ENCODE measurements at regions not wholly inside any gene's neighbourhood (a gene's known extent, or its start where the extent isn't known, plus 50 kb on each side); places are given as distances from the start of the nearest gene placed in this dataset.
"Not testable (repeated sequence)": the region's sequence is repeated elsewhere in the genome, so short reads cannot be mapped to it uniquely, and the experiment has no call there.

DNA sequence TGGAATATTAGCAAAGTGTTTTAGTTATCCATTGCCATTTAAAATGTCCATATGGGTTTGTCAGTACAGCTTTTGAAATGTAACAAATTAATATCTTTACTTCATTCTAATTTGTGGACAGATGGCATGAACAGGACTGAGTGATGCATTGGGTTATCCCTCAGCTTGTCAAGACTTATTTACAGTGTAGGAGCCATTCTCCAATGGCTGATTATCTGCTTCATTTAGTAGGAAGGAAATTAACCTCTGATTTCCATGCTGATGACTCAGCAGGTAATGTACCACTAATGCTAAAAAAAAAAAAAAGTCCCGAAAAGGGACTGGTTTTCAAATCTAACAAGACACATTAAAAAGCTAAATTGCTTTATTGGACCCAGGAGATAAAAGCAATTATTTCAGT is 1149.0 kb upstream of the USP15 start:
- DNase-seq: no peak

DNA sequence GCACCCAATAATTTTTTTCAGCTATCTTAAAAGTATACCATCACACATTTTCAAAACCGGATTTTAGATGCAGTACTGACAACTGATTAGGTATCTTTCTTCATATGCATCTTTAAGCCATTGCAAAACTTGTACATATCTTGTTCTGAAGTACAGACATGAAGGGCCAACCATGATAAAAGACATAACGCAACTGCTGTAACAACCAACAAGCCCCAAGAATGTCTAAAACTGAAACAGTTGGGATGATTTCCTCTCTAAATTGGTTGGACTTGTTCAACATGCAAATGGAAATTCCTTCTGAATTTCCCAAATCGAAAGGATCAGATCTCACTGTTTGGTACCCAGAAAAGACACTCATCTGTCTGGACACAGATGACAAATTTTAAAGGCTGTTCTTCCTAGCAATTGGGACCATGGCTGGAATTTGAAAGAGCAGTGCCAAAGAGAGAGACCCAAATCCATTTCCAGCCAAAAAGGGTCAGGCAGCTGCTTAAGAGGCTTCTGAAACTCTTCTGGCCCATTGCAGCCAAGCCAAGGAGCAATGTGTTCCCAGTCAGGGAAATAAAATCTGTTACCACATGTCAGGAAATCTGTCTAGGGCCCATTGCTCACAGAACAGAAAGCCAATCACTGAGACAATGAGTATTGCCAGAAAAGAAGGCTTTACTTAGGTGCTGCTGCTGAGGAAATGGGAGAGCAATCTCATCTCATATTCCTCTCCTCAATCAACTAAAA is 1122.4 kb upstream of the USP15 start:
- no peak for DNase-seq

DNA sequence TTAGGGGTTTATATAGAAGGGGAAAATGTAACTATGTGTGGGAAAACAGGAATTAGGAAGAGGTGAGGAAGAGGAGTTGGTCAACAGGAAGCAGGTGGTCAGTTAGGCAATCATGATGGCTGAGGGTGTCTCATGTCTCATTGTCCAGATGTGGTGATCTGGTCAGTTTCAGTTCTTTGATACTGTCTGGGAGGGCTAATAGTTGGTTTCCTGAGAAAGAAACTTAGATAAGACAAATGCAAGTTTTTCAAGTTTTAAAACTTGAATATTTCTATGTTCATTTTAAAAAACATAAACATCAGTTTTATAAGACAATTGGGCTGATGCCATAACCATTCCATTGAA is 1121.8 kb upstream of the USP15 start:
- no peak for DNase-seq

DNA sequence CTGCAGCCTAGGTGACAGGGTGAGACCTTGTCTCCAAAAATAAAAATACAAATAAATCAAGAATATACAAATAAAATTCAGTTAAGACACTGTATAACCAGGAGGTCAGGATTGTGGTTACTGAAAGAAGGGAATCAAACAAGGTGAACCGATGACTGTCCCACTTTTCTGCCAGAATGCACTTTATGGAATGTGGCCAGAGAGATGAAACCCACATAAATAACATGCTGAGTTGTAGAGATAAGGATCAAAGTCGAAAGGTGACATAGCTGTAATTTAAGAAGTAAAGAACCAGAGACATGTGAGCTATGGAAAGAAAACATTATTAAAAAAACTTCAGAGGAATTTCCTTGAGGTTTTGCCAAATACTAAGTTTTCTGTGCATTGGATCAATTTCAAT is 1098.2 kb upstream of the USP15 start:
- no peak for DNase-seq

DNA sequence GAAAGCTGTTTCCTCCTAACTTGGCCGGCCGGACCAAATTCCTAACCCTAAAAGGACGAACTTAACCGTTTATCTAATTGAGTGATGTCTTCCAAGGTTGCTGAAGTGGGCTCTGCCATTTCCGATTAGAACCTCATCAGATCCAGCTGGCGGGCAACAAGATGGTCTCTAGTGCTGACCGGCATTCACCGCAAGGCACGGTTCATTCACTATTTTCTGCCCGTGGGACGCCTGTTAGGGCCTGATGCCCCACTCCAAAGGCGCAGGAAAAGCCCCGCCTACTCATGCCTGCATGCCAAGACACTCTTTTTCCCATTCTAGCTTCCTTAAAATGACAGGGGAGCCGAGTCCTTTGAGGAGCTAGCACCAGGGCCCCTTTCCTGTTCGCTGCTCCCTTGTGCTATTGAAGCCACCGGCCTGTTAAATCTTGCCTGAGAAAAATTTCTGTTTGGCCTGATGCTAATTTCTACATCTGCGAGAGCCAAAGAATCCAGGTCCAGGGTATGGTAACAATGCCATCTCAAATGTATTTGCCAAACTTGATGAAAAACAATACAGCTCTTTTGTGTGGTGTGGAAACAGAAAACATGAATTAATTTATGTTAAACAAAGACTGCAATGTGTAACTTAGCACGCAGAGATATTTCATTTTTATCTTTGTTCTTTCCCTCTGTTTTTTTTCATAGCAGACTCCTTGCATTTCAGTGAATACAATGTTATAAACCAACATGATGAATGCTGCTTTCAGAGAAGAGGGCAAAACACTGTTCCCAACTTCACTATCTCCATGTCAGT is 1071.2 kb upstream of the USP15 start:
- no peak for DNase-seq

GRCh38 chr12:61213646-61214045 is 1046.6 kb upstream of the USP15 start:
- DNase-seq: no peak

DNA sequence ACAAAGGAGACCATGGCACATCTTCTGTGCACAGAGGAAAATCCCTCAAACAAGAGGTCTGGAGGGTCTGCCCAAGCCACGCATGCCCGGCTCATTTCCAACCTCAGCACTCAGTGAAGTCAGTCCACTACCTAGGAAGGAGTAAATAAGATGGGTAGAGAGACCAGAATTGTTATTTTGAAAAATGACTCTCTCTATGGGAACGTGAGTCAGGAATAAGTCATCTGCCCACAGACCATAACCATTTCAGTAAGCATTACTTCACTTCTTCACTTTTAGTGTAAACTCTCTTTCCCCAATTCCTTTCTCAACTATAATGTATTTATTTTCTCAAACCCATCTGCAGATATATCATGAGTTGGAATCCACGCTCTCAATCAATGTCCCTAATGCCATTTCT is 1039.9 kb upstream of the USP15 start:
- no peak for DNase-seq

DNA sequence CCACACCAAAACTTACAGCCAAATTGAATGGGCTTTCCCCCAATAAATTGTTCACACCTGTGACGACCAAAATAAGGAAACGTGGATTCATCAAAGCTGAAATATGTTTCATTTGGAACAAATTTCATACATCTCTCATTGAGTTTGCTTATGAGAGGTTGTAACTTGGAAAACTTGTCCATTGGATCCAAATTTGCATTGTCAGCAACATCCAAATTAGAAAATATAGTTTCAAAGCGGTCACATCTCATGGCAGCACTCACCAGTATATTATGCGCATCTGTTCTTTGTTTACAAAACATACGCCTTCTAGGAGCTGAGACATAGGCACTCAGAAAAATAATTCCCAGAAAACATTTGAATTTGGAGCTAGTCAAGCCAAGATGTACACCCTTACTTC is 1028.2 kb upstream of the USP15 start:
- no peak for DNase-seq

GRCh38 chr12:61250303-61250702 is 1009.9 kb upstream of the USP15 start:
- no peak for DNase-seq

GRCh38 chr12:61251076-61251475 is 1009.1 kb upstream of the USP15 start:
- DNase-seq: no peak

GRCh38 chr12:61254225-61254624 is 1006.0 kb upstream of the USP15 start:
- no peak for DNase-seq

DNA sequence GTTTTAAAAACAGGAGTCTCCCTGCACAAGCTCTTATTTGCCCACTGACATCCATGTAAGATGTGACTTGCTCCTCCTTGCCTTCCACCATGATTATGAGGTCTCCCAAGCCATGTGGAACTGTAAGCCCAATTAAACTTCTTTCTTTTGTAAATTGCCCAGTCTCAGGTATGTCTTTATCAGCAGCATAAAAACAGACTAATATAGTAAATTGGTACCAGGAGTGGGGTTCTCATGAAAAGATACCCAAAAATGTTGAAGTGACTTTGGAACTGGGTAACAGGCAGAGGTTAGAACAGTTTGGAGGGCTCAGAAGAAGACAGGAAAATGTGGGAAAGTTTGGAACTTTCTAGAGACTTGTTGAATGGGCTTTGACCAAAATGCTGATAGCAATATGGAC is 995.9 kb upstream of the USP15 start:
- not testable (repeated sequence) for DNase-seq

DNA sequence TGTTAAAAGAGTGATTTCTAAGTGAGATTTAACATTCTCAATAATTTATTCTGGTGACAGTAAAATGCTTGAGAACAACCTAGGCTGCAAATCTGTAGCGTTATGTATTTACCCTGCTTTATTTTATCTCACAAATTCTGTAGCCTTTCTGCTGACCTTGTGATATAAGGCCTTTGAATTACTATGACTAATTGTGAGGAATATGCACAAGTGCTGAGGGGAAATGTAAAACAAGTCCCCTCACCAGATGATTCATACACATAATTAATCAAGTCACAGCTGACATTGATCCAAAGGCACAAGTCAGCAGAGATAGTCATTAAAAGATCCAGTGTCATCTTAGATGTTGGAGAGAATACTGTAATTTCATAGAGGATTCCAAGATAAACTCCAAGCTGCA is 992.7 kb upstream of the USP15 start:
- DNase-seq: no peak

GRCh38 chr12:61272441-61272840 is 987.8 kb upstream of the USP15 start:
- no peak for DNase-seq

GRCh38 chr12:61282790-61283575 is 977.2 kb upstream of the USP15 start:
- DNase-seq: no peak

DNA sequence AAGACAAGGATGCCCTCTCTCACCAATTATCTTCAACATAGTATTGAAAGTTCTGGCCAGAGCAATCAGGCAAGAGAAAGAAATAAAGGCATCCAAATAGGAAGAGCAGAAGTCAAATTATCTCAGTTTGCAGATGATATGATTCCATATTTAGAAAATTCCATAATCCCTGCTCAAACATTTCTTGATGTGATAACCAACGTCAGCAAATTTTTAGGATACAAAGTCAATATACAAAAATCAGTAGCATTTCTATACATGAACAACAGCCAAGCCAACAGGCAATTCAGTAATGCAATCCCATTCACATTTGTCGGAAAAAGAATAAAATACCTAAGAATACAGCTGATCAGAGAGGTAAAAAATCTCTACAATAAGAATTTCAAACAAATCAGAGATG is 969.7 kb upstream of the USP15 start:
- DNase-seq: no peak

DNA sequence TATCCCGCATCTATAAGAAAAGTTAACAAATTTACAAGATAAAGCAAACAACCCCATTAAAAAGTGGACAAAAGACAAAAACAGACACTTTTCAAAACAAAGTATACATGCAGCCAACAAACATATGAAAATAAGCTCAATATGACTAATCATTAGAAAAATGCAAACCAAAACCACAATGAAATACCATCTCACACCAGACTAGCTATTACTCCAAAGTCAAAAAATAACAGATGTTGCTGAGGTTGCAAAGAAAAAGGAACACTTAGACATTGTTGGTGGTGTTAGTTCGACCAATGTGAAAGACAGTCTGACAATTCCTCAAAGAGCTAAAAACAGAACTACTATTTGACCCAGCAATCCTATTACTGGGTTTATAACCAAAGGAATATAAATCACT is 968.6 kb upstream of the USP15 start:
- DNase-seq: no peak

GRCh38 chr12:61294011-61294410 is 966.2 kb upstream of the USP15 start:
- DNase-seq: not testable (repeated sequence)

- DNase-seq: no peak
These were observed 958.4 kb upstream of the USP15 start for GRCh38 chr12:61301817-61302216.

DNA sequence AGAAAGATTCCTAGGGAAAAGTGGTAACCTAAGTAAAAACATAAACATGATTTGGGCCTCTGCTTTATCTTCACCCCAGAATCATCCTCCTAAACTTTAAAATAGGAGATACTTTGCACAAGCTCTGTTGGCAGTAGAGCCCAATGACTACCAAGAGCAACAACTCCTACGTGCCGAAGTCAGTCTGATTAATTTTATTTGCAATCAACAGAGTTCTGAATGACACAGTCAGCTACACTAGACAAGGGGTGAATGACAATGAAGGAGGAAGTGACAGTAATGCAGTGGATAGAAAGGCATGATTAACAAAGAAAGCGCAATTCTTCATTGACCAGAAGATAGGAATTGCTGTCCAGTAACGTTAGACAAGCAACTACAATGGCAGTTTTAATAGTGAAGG is 957.9 kb upstream of the USP15 start:
- DNase-seq: no peak

GRCh38 chr12:61308220-61308619 is 952.0 kb upstream of the USP15 start:
- no peak for DNase-seq

GRCh38 chr12:61311413-61311812 is 948.8 kb upstream of the USP15 start:
- no peak for DNase-seq

DNA sequence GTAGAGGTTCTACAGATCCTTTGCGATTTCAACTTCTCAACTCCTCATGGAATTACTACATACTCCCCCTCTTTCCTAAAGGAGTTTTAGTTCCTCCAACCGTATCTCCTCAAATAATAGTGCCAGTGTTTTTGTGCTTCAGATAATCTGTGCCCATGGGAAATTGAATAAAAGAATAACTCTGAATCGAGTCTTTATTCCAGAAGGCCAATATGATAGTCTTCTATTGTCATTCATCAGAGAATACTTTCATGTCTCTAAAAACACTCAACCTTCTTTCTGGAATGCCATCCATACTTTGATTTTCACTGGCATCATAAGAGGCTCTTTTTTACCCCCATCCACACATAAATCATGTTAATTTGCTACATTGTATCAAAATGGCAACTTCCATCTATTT is 911.3 kb upstream of the USP15 start:
- no peak for DNase-seq

- no peak for DNase-seq
These were observed 905.1 kb upstream of the USP15 start for GRCh38 chr12:61355105-61355504.

All from EL (cell line).